ENCODE measurements at regions not wholly inside any gene's neighbourhood (a gene's known extent, or its start where the extent isn't known, plus 50 kb on each side); places are given as distances from the start of the nearest gene placed in this dataset.

GRCh38 chr3:23062982-23063381 lies 140.1 kb upstream of the UBE2E2 start:
- TF ChIP-seq POLR2A (IDR thresholded peaks at IDR 0.05): no peak
- TF ChIP-seq, protein P1, sequence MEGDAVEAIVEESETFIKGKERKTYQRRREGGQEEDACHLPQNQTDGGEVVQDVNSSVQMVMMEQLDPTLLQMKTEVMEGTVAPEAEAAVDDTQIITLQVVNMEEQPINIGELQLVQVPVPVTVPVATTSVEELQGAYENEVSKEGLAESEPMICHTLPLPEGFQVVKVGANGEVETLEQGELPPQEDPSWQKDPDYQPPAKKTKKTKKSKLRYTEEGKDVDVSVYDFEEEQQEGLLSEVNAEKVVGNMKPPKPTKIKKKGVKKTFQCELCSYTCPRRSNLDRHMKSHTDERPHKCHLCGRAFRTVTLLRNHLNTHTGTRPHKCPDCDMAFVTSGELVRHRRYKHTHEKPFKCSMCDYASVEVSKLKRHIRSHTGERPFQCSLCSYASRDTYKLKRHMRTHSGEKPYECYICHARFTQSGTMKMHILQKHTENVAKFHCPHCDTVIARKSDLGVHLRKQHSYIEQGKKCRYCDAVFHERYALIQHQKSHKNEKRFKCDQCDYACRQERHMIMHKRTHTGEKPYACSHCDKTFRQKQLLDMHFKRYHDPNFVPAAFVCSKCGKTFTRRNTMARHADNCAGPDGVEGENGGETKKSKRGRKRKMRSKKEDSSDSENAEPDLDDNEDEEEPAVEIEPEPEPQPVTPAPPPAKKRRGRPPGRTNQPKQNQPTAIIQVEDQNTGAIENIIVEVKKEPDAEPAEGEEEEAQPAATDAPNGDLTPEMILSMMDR (IDR thresholded peaks at IDR 0.05): no peak
